Ectodermal cell (in vitro differentiated cells): ENCODE measurements at regions not wholly inside any gene's neighbourhood (a gene's known extent, or its start where the extent isn't known, plus 50 kb on each side); places are given as distances from the start of the nearest gene placed in this dataset.
"Not testable (repeated sequence)": the region's sequence is repeated elsewhere in the genome, so short reads cannot be mapped to it uniquely, and the experiment has no call there.

ENCODE experiments used
- H3K27ac ChIP-seq: 2 replicates; pipeline ENCODE4 v1.7.0; 2013; ENCODE audit warnings: mild to moderate bottlenecking, low read depth, low read length; ENCODE audit not compliant: insufficient read depth, poor library complexity, severe bottlenecking
- H3K27me3 ChIP-seq: 2 replicates; pipeline ENCODE4 v1.7.0; 2013; ENCODE audit warnings: mild to moderate bottlenecking, low read length; ENCODE audit not compliant: insufficient read depth, control insufficient read depth, poor library complexity, severe bottlenecking
- H3K36me3 ChIP-seq: one replicate; pipeline ENCODE4 v1.7.0; 2013; ENCODE audit warnings: low read length; ENCODE audit not compliant: control insufficient read depth, insufficient read depth
- H3K4me1 ChIP-seq: one replicate; pipeline ENCODE4 v1.7.0; 2013; ENCODE audit warnings: low read length; ENCODE audit not compliant: control insufficient read depth, insufficient read depth
- H3K4me3 ChIP-seq: 2 replicates; pipeline ENCODE4 v1.7.0; 2013; ENCODE audit warnings: low read depth, low read length, control low read depth; ENCODE audit not compliant: insufficient read depth
- H3K9me3 ChIP-seq: 2 replicates; pipeline ENCODE4 v1.7.0; 2013; ENCODE audit warnings: mild to moderate bottlenecking, low read length, moderate library complexity; ENCODE audit not compliant: control insufficient read depth
- WGBS, 2 experiments: methylation state at CpG; one replicate each; pipeline ENCODE4 v1.1.7; 2013; ENCODE audit warnings: missing lambda C conversion rate in 2 of 2; 5-methylcytosine and 5-hydroxymethylcytosine counted together

DNA sequence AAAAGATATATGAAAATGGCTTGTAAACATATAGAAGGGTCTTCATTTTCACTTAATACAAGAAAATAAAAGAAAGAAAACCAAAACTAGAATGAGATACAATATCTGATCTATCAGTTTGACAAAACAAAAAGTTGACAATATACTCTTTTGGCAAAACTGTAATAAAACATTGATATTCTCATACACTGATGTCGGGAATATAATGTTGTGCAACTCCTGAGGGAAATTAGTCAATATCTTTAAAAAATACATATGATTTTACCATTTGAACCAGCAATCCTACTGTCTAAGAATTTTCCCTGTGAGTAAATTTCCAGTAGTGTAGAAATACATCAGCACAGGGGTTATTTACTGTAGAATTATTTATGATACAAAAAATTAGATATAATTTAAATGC, 336.1 kb upstream of the FSIP2 start:
- no peaks in the 10 kb centered on the region for H3K27me3 ChIP-seq
- H3K27ac ChIP-seq = no peak overlapping the region
- H3K4me3 ChIP-seq = no peak overlapping the region
- H3K4me1 ChIP-seq = no peaks in the 10 kb centered on the region
- WGBS, 2 experiments = 100% methylated on average over 1 of the region's 1 CpG; no CpG with 5 or more reads in 1 of the 2 experiments
- no peaks in the 10 kb centered on the region for H3K36me3 ChIP-seq
- H3K9me3 ChIP-seq = no peaks in the 10 kb centered on the region

GRCh38 chr2:185404578-185404977, 334.0 kb upstream of the FSIP2 start:
- Histone ChIP-seq H3K4me1 (no peaks in the 10 kb centered on the region), H3K36me3 (no peaks in the 10 kb centered on the region), H3K27me3 (no peaks in the 10 kb centered on the region), H3K9me3 (no peaks in the 10 kb centered on the region), H3K27ac (no peak overlapping the region), H3K4me3 (no peak overlapping the region)
- WGBS, 2 experiments = 83% methylated on average over 2 of the region's 2 CpGs

- WGBS, 2 experiments = 93 to 96% methylated on average over 3 of the region's 3 CpGs
- H3K9me3 ChIP-seq = no peaks in the 10 kb centered on the region
- H3K27me3 ChIP-seq = no peaks in the 10 kb centered on the region
Observed at GRCh38 chr2:185417111-185417510, 321.5 kb upstream of the FSIP2 start.

GRCh38 chr2:185417688-185418087, 320.9 kb upstream of the FSIP2 start:
- Histone ChIP-seq H3K36me3 (no peaks in the 10 kb centered on the region), H3K9me3 (no peaks in the 10 kb centered on the region), H3K27ac (no peak overlapping the region), H3K4me3 (no peak overlapping the region), H3K27me3 (no peaks in the 10 kb centered on the region), H3K4me1 (no peaks in the 10 kb centered on the region)

More at GRCh38 chr2:185417111-185417510, 321.5 kb upstream of the FSIP2 start:
- H3K36me3 ChIP-seq = no peaks in the 10 kb centered on the region
- no peaks in the 10 kb centered on the region for H3K4me1 ChIP-seq
- no peak overlapping the region for H3K4me3 ChIP-seq
- no peak overlapping the region for H3K27ac ChIP-seq

GRCh38 chr2:185424958-185425629, 313.5 kb upstream of the FSIP2 start:
- WGBS, 2 experiments = 9 to 22% methylated on average over 25 to 32 of the region's 33 CpGs
- H3K4me3 ChIP-seq = peak overlapping the region; percentile 56
- H3K27ac ChIP-seq, H3K9me3 ChIP-seq, H3K4me1 ChIP-seq, H3K36me3 ChIP-seq, H3K27me3 ChIP-seq: not testable (repeated sequence)

DNA sequence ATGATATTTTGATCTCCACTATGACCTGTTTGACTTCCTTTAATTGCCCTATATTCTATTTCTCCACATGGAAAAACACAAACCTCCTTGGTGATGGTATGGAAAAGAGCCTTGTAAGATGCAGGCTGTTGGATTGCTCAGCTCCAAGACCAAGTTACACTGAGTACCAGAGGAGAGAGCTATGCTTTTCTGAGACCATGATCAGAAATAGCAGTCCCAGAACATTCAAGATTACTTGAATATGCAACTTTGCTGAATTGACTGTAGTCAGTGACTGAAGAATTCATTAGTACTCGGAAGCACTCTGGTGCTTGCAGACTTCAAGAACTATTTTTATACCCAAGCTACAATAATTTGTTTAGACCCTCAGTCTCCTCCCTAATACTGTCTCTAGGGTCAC, 310.6 kb upstream of the FSIP2 start:
- Histone ChIP-seq H3K9me3 (no peaks in the 10 kb centered on the region), H3K36me3 (peaks cover 4% of the 10 kb centered on the region), H3K4me1 (no peaks in the 10 kb centered on the region), H3K27ac (no peak overlapping the region), H3K27me3 (no peaks in the 10 kb centered on the region), H3K4me3 (no peak overlapping the region)
- WGBS, 2 experiments = 76 to 82% methylated on average over 1 of the region's 1 CpG

DNA sequence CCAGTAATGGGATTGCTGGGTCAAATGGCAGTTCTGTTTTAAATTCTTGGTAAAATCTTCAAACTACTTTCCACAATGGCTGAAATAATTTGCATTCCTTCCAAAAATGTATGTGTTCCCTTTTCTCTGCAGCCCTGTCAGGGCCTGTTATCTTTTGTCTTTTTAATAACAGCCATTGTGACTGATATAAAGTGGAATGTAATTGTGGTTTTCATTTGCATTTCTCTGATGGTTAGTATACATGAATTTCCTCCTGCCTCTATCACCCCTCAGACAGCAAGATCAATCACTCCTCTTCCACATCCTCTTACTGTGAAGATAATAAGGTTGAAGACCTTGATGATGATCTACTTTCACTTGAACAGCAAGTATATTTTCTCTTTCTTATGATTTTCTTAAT, 304.8 kb upstream of the FSIP2 start:
- no peaks in the 10 kb centered on the region for H3K4me1 ChIP-seq
- no peaks in the 10 kb centered on the region for H3K9me3 ChIP-seq
- no peak overlapping the region for H3K27ac ChIP-seq
- H3K4me3 ChIP-seq = no peak overlapping the region
- no peaks in the 10 kb centered on the region for H3K36me3 ChIP-seq
- H3K27me3 ChIP-seq = no peaks in the 10 kb centered on the region

DNA sequence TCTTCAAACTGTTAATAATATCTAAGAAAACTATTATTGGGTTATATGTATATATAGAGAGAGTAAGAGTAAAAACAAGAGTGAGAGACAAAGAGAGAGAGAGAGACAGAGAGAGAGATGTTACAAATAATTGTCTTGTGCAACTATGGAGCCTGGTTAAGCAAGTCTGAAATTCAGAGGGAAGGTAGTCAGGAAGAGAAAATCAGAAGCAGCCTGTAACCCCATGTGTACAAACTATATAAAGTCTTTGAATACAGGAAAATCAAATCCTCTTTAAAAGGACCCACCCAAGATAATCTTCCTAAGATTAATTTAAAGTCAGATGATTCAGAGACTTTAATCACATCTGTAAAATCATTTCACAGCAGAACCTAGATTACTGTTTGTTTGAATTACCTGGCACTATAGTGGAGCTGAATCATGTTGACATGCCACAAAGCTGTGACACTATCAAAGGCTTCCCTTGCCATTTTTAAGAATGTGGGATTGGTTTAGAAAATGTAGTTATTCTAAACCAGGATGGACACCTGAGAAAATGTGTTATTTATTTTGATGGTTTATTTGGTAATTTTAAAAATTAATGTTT, 301.7 kb upstream of the FSIP2 start:
- Histone ChIP-seq H3K4me1 (no peaks in the 10 kb centered on the region), H3K36me3 (no peaks in the 10 kb centered on the region), H3K27ac (no peak overlapping the region)

GRCh38 chr2:185441486-185442005, 297.1 kb upstream of the FSIP2 start:
- Histone ChIP-seq H3K4me1 (no peaks in the 10 kb centered on the region), H3K36me3 (no peaks in the 10 kb centered on the region), H3K27ac (no peak overlapping the region), H3K27me3 (no peaks in the 10 kb centered on the region), H3K4me3 (no peak overlapping the region), H3K9me3 (no peaks in the 10 kb centered on the region)

More for the DNA sequence above, 301.7 kb upstream of the FSIP2 start:
- no peaks in the 10 kb centered on the region for H3K9me3 ChIP-seq
- no peak overlapping the region for H3K4me3 ChIP-seq
- no peaks in the 10 kb centered on the region for H3K27me3 ChIP-seq

DNA sequence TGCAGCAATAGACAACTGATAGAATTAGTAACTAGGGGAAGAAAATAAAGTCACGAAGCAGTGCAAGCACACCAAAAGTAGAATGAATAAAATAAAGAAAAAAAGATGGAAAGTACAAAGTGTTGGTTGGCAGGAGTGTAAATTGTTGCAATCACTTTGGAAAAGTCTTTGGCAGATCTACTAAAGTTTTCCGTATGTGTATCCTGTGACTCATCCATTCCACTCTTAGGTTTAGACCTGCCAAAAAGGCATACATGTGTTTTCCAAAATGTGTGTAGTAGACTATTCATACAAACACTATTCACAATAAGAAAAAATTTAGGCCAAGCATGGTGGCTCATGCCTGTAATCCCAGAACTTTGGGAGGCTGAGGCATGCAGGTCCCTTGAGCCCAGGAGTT, 282.1 kb upstream of the FSIP2 start:
- peaks cover 5% of the 10 kb centered on the region for H3K36me3 ChIP-seq
- H3K27me3 ChIP-seq = no peaks in the 10 kb centered on the region
- no peaks in the 10 kb centered on the region for H3K4me1 ChIP-seq
- H3K4me3 ChIP-seq = no peak overlapping the region
- H3K27ac ChIP-seq = no peak overlapping the region
- WGBS, 2 experiments = 85 to 96% methylated on average over 2 of the region's 2 CpGs
- H3K9me3 ChIP-seq = no peaks in the 10 kb centered on the region
